OCI-LY7 (cell line): ENCODE measurements at regions not wholly inside any gene's neighbourhood (a gene's known extent, or its start where the extent isn't known, plus 50 kb on each side); places are given as distances from the start of the nearest gene placed in this dataset.
A peak's percentile ranks its signal among the peaks of the same experiment; 100 is the strongest.

Source experiments
- BruUV-seq: library from RNA; stranded (reverse); fragments of 400-500 nt; replicated peaks from 2 replicates; lab custom pipeline; 2021; lab: Mats Ljungman, UMichigan
- CTCF ChIA-PET: fragments of 300-600 bp; sonication (Branson Sonifier 250); formaldehyde crosslinking; loops from one replicate; lab custom pipeline; 2022; ENCODE audit warnings: antibody characterized with exemption; ENCODE audit not compliant: unreplicated experiment; lab: Charles Lee
- POLR2A ChIA-PET: fragments of 300-600 bp; sonication (Branson Sonifier 250); formaldehyde crosslinking; loops from one replicate; lab custom pipeline; 2022; ENCODE audit warnings: antibody characterized with exemption; lab: Charles Lee
- DNase-seq: peaks from one replicate; pipeline ENCODE4 v3.0.0-alpha.2; 2015; ENCODE audit warnings: low spot score
- H2AFZ ChIP-seq: fragments of 200-600 bp; sonication (generic), shearing (Covaris generic); 2 replicates; pipeline ENCODE4 v1.6.1; 2014; ENCODE audit warnings: mild to moderate bottlenecking, antibody characterized with exemption, low read length, moderate library complexity
- H3K27ac ChIP-seq: fragments of 200-600 bp; sonication (generic); 2 replicates; pipeline ENCODE4 v1.5.1; 2014; ENCODE audit warnings: mixed run types, low read depth, mild to moderate bottlenecking, moderate library complexity, low read length, inconsistent platforms; ENCODE audit not compliant: poor library complexity, severe bottlenecking
- H3K36me3 ChIP-seq: fragments of 200-600 bp; sonication (generic); 2 replicates; pipeline ENCODE4 v1.6.1; 2014; ENCODE audit warnings: mild to moderate bottlenecking, antibody characterized with exemption, low read length, moderate library complexity, mixed read lengths; ENCODE audit not compliant: insufficient read depth
- H3K4me1 ChIP-seq: fragments of 200-600 bp; sonication (generic); 2 replicates; pipeline ENCODE4 v1.5.1; 2014; ENCODE audit warnings: mild to moderate bottlenecking, low read length; ENCODE audit not compliant: insufficient read depth, poor library complexity, severe bottlenecking
- H3K4me2 ChIP-seq: fragments of 200-600 bp; sonication (generic); 2 replicates; pipeline ENCODE4 v1.6.1; 2014; ENCODE audit warnings: mild to moderate bottlenecking, low read length
- H3K4me3 ChIP-seq: fragments of 200-600 bp; sonication (generic); 2 replicates; pipeline ENCODE4 v1.5.1; 2014; ENCODE audit warnings: mild to moderate bottlenecking, low read depth, low read length; ENCODE audit not compliant: poor library complexity, severe bottlenecking
- H3K79me2 ChIP-seq: fragments of 200-600 bp; sonication (generic); 2 replicates; pipeline ENCODE4 v1.6.1; 2016; ENCODE audit warnings: low read depth, mild to moderate bottlenecking, low read length, moderate library complexity, mixed read lengths; ENCODE audit not compliant: insufficient read depth
- H3K9me2 ChIP-seq: fragments of 200-600 bp; sonication (generic); 2 replicates; pipeline ENCODE4 v1.6.1; 2016; ENCODE audit warnings: mild to moderate bottlenecking, low read length, mixed read lengths; ENCODE audit not compliant: insufficient read depth
- H3K9me3 ChIP-seq: fragments of 200-600 bp; sonication (generic); 2 replicates; pipeline ENCODE4 v1.6.1; 2014; ENCODE audit warnings: mild to moderate bottlenecking, mixed run types, low read length, mixed read lengths
- H4K20me1 ChIP-seq: fragments of 200-600 bp; sonication (generic); 2 replicates; pipeline ENCODE4 v1.6.1; 2014; ENCODE audit warnings: mild to moderate bottlenecking, antibody characterized with exemption, low read length, moderate library complexity, mixed read lengths; ENCODE audit not compliant: insufficient read depth
- CTCF ChIP-seq: fragments of 200-600 bp; sonication (generic); conservative IDR thresholded peaks from 2 replicates; pipeline ENCODE4 v1.5.1; 2014; ENCODE audit warnings: mild to moderate bottlenecking, antibody characterized with exemption, low read length, moderate library complexity, mixed read lengths
- EZH2phosphoT487 ChIP-seq: fragments of 200-600 bp; sonication (generic); IDR thresholded peaks from 2 replicates; pipeline ENCODE4 v1.6.1; 2018; ENCODE audit warnings: low read depth, borderline replicate concordance, mild to moderate bottlenecking, mixed run types, antibody characterized with exemption, low read length, moderate library complexity, mixed read lengths
- intact Hi-C: fragments of 100-400 bp; cut with micrococcal nuclease; formaldehyde crosslinking; loops from one replicate; pipeline ENCODE4 v1.10.0; 2022; ENCODE audit not compliant: unreplicated experiment

- Histone ChIP-seq H3K79me2 (no peaks in the 10 kb centered on the region), H3K9me3 (no peaks in the 10 kb centered on the region), H3K27ac (no peak overlapping the region), H3K4me1 (no peaks in the 10 kb centered on the region), H4K20me1 (no peaks in the 10 kb centered on the region), H3K36me3 (no peaks in the 10 kb centered on the region), H2AFZ (no peak overlapping the region), H3K9me2 (no peaks in the 10 kb centered on the region), H3K4me2 (no peak overlapping the region), H3K4me3 (no peak overlapping the region)
- ChIA-PET POLR2A (interaction anchor here (0.6 kb wide), 1 partner anchor 120 kb away, joined by 5 read pairs; no protein-coding TSS in a partner anchor), CTCF (no interaction called here)
- DNase-seq, result peak; percentile 57
- intact Hi-C loops, result loop anchor here (1.0 to 5.0 kb wide), 3 partner anchors 332 to 516 kb away; no protein-coding TSS in a partner anchor
- BruUV-seq, result no TSS peak
- peak; percentile 98 for TF ChIP-seq CTCF
- TF ChIP-seq EZH2phosphoT487, result no peak
These were observed 106.9 kb upstream of the GPR26 start for GRCh38 chr10:123559066-123559822.

- TF ChIP-seq CTCF (no peak), EZH2phosphoT487 (no peak)
- no TSS peak for BruUV-seq
- DNase-seq, result no peak
These were observed 106.4 kb upstream of the GPR26 start for GRCh38 chr10:123559823-123560092.

More at GRCh38 chr10:123559823-123560092, 106.4 kb upstream of the GPR26 start:
- Histone ChIP-seq H4K20me1 (no peaks in the 10 kb centered on the region), H3K36me3 (no peaks in the 10 kb centered on the region), H3K9me3 (no peaks in the 10 kb centered on the region), H3K79me2 (no peaks in the 10 kb centered on the region), H3K4me1 (no peaks in the 10 kb centered on the region), H3K4me3 (no peak overlapping the region), H3K9me2 (no peaks in the 10 kb centered on the region), H3K27ac (no peak overlapping the region), H3K4me2 (no peak overlapping the region), H2AFZ (no peak overlapping the region)
- POLR2A ChIA-PET, result no interaction called here
- CTCF ChIA-PET, result no interaction called here
- intact Hi-C loops, result loop anchor here (1.0 to 5.0 kb wide), 3 partner anchors 332 to 516 kb away; no protein-coding TSS in a partner anchor
